T-helper 2 cell treated with Interferon-gamma antibody and Interleukin-4, amounts not matched to agents 100 ng/mL and 5 ng/mL, for 36 hours (primary cell): ENCODE measurements at regions not wholly inside any gene's neighbourhood (a gene's known extent, or its start where the extent isn't known, plus 50 kb on each side); places are given as distances from the start of the nearest gene placed in this dataset.

Source experiments
- intact Hi-C: fragments of 100-400 bp; cut with micrococcal nuclease; formaldehyde crosslinking; loops from one replicate; pipeline ENCODE4 v1.15.1; 2023

DNA sequence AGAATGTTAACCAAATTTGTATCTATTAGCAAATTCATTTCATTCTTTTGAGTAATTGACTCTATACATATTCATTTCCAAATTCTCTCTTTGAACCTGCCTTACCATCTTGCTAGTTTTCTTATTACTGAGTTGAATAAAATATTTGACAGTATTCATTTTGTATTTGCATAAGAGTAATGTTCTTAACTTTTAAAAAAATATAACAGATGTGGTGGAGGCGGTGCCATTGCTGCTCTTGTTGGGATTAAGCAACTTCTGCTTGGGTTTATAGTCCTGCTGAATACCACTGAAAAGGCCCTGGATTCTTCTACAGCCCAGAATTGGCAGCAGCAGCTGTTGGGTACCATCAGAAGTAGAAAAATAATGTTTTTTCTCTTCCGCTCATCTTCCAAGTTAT, 148.9 kb upstream of the PEX5L start:
- intact Hi-C loops = no loop called here

DNA sequence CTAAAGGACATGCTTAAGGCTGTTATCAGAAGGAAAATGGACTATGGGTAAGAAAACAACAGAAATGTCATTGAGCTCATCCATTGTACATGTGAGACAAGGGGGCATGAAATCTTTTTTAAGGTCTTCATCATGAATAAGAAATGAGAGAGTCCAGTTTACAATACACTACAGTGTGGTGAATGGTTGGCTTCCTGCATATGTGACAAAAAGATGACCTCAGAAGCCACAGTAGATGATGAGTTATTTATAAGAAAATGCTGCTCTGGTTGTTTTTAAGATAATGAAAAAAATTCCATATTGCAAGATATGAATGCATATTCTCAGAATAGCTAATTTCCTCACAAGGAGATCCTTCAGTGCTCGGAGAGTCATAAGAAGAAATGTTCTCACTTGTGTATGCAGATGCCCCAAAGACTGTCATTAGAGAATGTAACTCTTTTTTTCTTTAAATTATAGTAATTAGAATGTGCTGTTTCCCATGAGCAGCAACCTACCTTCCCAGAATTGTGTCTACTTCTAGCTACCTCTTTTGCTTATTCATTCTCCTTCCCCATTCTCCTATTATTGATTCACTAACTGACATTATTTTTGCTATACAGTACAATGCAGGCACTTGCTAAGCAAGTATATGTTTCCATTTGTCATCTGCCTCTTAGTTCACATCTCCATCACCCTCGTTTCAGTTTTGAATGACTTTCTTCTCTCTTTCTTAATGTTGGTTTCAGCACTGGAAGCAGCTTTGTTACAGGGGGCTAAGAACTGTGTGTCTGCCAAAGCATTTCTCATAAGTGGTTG, 152.0 kb upstream of the PEX5L start:
- intact Hi-C loops = no loop called here

DNA sequence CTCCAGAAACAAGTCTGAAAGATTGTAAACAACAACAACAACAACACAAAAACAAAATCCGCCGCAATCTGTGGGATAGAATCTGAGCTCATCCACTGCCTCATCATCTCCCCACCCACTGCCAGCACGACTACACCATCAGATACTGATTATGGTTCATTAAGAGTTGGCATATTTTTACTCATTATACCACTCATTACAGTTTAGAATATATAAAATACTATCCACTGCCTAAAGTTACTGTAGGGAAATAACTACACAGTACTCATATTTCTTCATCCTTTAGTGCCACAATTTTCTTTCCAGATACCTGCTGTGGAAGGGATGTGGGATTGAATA, 152.5 kb upstream of the PEX5L start:
- intact Hi-C loops = no loop called here

DNA sequence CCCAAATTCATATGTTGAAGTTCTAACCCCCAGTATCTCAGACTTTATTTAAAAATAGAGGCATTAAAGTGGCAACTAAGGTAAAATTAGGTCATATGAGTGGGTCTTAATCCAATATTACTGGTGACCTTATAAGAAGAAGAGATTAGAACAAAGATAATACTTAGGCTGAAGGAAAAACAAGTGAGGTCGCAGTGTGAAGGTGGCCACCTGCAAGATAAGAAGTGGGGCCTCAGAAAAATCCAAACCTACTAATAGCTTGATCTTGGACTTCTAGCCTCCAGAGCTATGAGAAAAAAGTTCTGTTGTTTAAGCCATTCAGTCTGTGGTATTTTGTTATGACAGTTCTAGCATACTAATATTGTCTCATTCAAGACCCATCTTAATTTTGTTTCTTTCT, 159.9 kb upstream of the PEX5L start:
- intact Hi-C loops = no loop called here

DNA sequence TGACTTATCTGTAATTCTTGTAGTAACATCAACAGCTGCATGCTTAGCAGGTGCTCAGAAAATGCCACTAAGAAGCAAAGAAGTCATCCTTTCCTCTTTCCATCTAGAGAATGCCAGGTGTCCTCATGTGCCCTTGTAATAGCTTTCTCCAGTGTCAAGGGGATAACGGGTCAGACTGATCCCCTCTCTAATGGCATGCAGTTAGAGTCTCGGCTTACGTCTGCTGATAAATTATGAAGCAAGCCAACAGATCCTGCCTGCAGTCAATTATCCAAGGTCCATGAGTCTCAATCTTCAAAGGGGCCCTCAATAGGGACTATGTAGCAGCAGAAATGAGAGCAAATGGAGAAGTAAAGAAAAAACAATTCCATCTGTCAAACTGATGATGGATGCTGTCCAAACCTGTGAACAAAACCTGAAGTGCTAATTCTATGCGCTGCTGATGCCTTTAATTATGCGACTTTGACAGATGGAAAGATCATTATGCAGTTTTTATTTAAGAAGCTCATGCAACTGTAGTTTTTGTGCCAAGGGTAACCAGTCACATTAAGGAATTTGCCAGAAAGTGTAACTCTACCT, 162.8 kb upstream of the PEX5L start:
- intact Hi-C loops = no loop called here

DNA sequence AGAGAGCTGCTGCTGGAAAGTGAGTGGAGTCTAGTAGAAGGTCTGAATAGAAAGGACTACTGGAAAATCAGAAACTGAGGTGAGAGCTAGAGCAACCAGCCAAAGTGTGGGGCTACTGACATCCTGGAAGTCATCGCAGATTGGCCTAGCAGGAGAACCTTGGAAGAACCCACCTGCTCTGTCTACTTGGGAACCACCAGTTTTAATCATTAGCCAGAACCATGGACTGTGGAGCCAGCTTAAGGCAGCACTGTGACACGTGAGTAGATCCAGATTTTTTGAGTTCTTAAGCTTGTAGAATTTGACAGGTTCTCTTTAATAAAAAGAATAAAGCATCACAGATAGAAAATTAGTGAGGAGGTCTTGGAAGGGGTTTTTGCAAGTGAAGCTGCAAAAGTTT, 179.1 kb upstream of the PEX5L start:
- intact Hi-C loops = no loop called here

DNA sequence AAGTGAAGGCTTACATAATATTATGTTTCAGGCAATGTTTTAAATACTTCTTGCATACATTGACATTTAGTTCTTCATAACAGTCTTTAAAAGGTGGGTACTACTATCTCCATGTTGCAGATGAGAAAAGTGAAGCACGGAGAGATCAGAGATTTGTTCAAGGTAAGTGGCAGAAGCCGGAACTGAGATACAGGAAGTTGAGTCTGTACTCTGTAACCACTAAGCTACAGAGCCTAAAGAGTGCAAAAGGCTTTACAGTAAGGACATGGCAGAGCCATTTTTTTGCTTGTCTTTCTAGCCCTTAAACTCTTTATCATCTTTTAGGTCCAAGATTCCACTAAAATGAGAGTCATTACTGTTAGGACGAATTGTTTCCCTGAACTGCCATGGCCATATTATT, 186.5 kb upstream of the PEX5L start:
- intact Hi-C loops = no loop called here

DNA sequence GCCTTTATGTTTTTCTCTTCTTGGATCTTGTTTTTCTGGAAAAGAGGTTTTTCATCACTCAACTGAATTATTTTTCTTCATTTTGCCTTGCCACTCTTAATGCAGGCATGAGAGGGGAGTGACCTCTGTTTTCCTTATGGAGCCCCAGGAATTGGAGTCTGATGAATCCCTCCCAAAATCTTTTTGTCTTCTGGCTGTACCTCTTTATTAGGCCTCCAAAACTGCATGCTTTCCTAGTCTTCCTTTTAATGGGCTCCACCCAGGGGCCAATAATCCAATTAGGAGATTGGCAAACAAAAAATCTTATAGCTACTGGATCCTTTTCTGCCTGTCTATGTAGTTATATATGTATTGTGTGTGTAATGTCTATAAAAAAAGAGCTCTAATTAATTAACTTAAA, 192.4 kb upstream of the PEX5L start:
- intact Hi-C loops = no loop called here

DNA sequence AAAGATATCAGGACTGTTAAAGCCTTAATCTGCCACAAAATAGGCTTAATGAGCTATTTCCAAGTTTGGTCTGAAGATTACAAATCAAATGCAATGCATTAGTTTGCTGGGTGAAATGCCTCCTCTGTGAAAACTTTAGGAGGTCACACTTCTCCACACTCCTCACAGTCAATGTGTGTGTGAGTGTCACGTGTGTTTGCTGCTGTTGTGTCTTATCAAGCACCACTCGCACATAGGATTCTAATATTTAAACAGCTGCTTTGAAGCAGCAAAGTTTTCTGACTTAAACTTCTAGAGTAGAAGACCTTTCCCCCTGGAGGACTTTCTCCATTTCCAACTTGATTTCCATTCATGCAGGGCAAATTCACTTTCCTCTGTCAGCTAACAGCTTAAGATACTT, 203.2 kb upstream of the PEX5L start:
- intact Hi-C loops = no loop called here

DNA sequence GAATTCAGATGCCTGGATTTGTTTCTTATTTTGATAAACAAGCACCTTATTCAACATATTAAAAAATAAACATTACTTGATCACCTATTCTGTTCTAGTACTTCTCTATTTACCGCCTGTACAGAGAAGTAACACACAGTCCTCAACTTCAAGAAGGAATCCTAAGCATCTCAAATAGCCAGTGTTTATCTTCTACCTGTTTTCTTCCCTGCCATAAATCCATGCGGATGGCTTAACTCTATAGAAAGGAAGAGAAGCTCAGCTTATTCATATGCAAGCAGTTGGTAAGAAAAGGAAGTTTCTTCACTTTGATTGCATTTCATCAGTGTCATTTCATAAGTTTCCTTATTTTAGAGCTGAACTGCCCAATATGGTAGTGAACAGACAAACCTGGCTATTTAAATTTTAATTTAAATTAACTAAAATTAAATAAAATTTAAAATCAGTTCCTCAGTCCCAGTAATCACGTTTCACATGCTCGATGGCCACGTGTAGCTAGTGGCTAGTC, 210.0 kb upstream of the PEX5L start:
- intact Hi-C loops = no loop called here

DNA sequence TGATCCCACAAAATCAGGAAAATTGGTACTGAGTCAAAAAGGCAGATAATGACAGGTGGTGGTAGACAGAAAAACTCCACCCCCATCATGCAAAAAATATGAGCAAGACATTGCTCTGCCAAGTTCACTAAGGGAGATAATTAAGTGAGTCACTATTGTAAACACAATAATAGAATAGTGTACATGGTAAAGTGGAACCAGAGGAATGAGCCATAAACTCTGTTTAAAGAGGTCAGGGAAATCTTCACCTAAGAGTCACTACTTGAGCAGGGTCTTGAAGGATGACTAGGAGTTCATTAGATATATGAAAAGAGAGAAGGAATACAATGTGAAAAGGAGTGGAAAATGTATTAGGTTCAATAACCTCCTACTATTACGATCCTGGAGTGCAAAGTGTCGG, 213.4 kb upstream of the PEX5L start:
- intact Hi-C loops = no loop called here

DNA sequence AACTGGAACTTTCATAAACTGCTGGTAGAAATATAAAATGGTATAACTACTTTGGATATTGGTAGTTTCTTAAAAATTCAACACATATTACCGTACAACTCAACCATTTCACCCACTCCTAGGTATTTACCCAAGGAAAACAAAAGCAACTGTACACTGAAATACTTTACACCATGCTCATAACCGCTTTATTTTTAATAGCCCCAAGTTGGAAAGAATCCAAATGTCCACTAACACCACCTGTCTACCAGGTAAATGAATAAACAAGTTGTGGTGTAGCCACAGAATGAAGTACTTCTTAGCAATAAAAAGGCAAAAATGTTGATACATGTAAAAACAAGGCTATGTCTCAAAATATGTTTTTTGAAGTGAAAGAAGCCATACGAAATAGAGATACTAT, 215.9 kb upstream of the PEX5L start:
- intact Hi-C loops = no loop called here

DNA sequence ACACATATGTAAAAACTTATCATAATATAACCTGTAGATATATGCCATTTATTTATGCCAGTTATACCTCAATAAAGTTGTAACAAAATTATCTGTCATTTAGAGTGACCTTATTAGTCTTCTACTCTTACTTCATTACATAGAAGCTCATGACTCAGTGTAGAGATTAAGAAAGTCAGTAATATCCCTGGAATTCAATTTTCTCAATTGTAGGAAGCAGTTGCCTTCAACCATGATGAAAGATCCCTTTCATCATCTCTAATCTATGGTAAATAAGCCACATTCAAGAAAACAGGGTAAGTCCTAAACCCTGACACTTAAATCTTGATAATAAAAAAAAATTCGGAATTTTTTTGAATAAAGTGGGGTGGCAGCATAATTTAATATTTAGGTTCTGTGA, 216.5 kb upstream of the PEX5L start:
- intact Hi-C loops = no loop called here

DNA sequence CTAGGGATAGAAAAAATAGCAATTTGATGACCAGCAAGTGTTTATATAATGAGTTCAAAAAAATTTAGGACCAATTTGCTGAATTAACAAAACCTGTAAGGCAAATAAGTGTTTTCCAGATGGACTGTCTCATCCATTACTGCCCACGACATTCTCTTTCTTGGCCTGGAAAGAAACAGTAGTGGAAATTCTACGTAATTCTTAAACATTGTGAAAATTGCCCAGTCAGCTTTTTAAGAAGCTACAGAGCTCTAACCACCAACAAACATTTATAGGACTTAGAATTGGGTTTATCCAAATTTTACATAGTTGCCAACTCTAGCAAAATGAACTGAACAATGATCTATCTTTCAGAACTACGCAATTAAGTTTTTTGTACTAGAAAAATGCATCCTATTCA, 227.7 kb upstream of the PEX5L start:
- intact Hi-C loops = loop anchor here (10.0 kb wide), 1 partner anchor 340 kb away; no protein-coding TSS in a partner anchor

DNA sequence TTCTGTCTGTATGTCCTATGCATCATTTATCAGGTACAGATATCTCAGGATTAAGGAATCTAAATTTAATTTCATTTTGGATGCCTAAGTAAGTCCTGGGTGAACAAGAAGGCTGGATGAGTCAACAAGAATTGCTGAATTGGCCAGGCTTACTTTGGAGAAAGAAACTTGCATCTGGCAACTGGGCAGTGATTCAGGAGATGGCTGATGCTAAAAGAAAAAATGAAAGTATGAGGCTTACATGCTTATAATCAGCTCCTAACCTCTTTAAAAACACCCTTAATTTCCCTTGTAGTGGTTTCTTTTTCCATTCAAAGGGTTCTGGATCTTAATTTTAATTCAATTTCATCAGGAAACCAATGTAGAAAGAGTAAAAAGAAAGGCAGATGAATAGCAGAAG, 228.8 kb upstream of the PEX5L start:
- intact Hi-C loops = loop anchor here (5.0 to 10.0 kb wide), 2 partner anchors 337 to 341 kb away; partner anchors contain the start of gene TTC14

DNA sequence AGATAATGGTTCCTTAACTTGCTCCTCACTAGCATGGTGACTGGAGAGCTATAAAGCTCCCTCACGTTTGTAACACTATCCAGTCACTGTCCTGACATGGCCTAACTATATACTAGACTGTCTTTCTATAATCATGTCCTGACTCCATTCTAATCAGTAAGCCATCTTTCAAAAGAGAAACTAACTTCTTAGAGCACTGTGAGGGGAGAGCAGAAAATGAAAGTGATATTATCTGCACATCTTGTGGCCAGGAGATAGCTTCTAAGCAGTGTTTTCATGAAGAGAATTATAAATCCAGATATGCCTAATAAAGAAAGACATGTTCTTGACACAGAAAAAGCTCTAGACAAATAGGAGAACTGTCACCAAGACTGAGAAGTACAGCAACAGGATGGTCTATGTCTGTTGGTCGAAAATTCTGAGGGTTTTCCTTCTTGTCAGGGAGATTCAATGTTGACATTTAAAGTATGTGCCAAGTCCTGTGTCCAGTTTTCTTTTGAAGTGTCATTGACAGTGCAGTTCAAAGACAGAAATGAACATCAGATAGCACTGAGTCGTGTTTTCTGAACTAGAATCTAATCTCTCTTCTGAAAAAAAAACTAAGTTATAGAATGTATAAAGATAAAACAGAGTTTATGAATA, 230.6 kb upstream of the PEX5L start:
- intact Hi-C loops = loop anchor here (5.0 to 10.0 kb wide), 2 partner anchors 335 to 343 kb away; partner anchors contain the start of gene TTC14

DNA sequence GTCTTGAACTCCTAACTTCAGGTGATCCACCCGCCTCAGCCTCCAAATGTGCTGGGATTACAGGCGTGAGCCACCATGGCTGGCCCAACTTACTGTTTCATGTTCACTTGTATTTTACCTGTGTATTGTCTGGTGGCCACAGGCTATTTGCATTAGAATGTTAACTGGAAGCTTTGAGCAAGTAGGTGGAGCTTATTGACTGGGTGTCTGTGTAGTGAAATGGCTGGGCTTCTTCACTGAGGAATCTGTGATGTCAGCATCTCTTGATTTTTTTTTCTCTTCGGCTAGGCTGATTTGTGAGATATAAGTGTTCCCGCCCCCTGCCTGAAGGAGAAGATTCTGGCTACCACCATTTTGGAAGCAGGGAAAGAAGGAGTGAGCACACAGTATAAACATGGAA, 237.8 kb upstream of the PEX5L start:
- intact Hi-C loops = no loop called here

DNA sequence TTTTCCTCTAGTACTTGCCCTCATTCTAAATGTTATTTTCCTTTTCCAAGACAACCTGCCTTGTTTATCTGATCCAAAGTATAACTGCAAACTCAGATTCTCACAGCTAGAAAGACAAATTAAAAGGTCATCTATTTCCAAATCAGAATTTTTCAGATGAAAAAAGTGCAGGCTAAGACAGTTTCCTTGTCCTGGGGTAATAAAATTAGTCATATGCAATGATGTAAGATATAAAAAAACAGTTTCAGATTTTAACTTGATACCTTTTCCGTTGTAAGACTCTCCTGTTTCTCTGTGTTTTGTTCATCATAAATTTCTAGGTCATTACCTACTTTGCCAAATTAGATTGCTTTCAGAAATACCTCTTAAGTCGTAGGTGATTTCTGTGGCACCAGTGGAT, 238.4 kb upstream of the PEX5L start:
- intact Hi-C loops = no loop called here

DNA sequence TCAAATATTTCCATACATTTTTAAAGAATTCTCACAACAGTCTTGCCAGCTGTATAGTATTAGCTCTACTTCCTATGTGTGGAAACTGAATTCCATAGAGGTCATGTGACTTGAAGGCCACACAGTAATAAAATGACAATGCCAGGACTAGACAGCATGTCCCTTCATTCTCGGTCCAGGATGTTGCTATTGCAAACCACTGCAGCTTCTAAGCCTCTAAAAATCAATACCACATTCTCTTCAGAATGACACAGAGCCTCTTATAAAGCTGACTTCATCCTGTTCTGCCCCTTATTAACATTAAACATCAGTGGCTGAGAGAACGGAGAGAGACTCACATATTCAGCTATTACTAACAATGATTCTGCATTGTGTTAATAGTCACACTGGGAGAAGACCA, 240.3 kb upstream of the PEX5L start:
- intact Hi-C loops = no loop called here

DNA sequence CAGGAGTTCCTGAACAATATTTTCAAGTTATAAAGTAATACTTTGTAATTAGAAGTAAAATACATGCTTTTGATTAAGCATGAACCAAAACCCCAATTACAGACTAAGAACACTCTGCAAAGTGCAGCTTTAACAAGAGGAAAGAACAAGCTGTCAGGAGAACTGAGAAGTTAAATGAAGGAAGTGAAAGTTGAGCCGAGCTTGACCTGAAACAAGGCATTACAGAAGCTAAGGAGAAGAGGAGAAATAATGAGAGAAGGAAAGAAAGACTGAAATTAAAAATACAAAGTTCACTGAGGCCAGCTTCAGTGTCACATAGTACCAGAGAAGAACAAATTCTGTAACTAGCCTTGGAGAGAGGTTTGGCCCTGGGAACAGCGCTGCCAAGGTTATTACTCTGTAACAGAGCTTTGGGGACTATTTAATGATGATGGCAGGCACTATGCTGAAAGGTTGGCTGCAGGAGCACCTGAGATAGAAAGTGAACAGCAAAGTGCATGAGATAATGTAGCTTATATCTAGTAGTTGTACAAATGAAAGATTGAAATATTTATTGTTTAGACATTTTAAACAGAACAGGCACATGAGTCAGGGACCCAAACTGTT, 241.9 kb upstream of the PEX5L start:
- intact Hi-C loops = no loop called here

DNA sequence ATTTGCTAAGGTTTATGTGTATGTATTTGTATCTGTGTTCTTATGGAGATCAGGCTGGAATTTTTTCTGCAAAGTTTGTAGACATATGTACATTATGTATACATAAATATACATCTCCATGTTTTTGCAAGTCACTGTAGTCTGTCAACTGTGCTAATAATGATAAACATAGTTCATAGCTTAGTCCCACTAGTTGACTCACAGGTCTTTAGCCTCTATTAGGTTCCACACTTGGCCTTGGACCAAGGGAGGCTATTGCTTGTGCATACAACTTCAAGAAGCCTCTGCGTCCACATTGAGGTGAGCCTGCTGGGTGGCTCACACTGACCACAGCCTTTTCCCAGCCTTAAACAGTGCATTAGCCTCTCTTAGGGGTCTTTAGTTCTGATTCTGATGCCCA, 243.8 kb upstream of the PEX5L start:
- intact Hi-C loops = no loop called here

DNA sequence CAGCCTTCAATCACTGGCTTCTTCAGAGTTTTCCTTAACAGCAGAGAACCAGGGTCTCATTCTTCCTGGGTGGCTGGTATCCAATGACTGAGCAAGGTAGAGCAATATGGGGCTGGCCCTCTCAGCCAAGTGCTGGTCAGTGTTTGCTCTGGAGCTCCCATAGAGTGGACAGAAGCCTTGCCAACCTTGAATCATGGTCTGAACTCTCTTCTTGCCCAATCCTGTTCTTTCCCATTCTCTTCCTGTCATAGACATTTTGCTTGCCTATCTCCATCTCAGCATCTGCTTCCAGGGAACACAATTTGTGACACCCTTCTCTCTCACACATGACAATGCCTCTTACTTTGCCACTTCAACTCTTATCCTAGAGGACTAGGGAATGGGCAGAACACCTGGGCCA, 245.6 kb upstream of the PEX5L start:
- intact Hi-C loops = no loop called here
